ENCODE measurements at regions not wholly inside any gene's neighbourhood (a gene's known extent, or its start where the extent isn't known, plus 50 kb on each side); places are given as distances from the start of the nearest gene placed in this dataset.

GRCh38 chr14:38044710-38045109, 163.0 kb upstream of the SSTR1 start (continued):
- TF ChIP-seq ZNF425 (CRISPR knock-in tag; conservative IDR thresholded peaks at IDR 0.05), result no peak
- TF ChIP-seq SP1 (CRISPR knock-in tag; conservative IDR thresholded peaks at IDR 0.05), result no peak

GRCh38 chr14:38045461-38045860, 162.2 kb upstream of the SSTR1 start:
- Mint-ChIP-seq H3K4me1 (peaks cover 38% of the 10 kb centered on the region), H3K27me3 (ENCODE audit: low read depth) (peaks cover 2% of the 10 kb centered on the region; the same call in 1 of the 2 replicates), H3K4me3 (no peak overlapping the region), H3K27ac (no peak overlapping the region), H3K9me3 (0 out of 2 replicates have a peak, but pooled peaks cover 1% of the 10 kb centered on the region), H3K36me3 (no peaks in the 10 kb centered on the region)
- POLR2A ChIA-PET, result no interaction called here
- no peak for DNase-seq (ENCODE audit: low spot score)
- ATAC-seq, result no peak
- CTCF ChIA-PET, result no interaction called here
- TF ChIP-seq ZNF121 (CRISPR knock-in tag; IDR thresholded peaks at IDR 0.05) (no peak), CBFB (CRISPR knock-in tag; IDR thresholded peaks at IDR 0.05; ENCODE audit: low read depth) (no peak), USF2 (CRISPR knock-in tag; IDR thresholded peaks at IDR 0.05) (no peak), MAX (CRISPR knock-in tag; IDR thresholded peaks at IDR 0.05) (no peak), ATF2 (CRISPR knock-in tag; IDR thresholded peaks at IDR 0.05; ENCODE audit: borderline replicate concordance, low read depth) (no peak), ELF4 (CRISPR knock-in tag; IDR thresholded peaks at IDR 0.05; ENCODE audit: low read depth) (no peak), ZNF219 (CRISPR knock-in tag; IDR thresholded peaks at IDR 0.05; ENCODE audit: borderline replicate concordance) (no peak), ZNF317 (CRISPR knock-in tag; IDR thresholded peaks at IDR 0.05; ENCODE audit: borderline replicate concordance, low read depth) (no peak), CREB1 (CRISPR knock-in tag; IDR thresholded peaks at IDR 0.05) (no peak)

GRCh38 chr14:38046160-38046559, 161.5 kb upstream of the SSTR1 start:
- peaks cover 5% of the 10 kb centered on the region for H3K9me3 Mint-ChIP-seq
- H3K36me3 Mint-ChIP-seq, result no peaks in the 10 kb centered on the region
- DNase-seq (ENCODE audit: low spot score) (no peak), ATAC-seq (no peak)
- peaks cover 34% of the 10 kb centered on the region for H3K4me1 Mint-ChIP-seq
- peaks cover 4% of the 10 kb centered on the region; the same call in 1 of the 2 replicates for H3K27me3 Mint-ChIP-seq (ENCODE audit: low read depth)
- no peak overlapping the region for H3K27ac Mint-ChIP-seq
- ChIA-PET CTCF (no interaction called here), POLR2A (no interaction called here)
- no peak overlapping the region for H3K4me3 Mint-ChIP-seq
- TF ChIP-seq HMGXB4 (CRISPR knock-in tag; IDR thresholded peaks at IDR 0.05) (no peak), JUN (CRISPR knock-in tag; IDR thresholded peaks at IDR 0.05) (no peak), MYBL2 (CRISPR knock-in tag; IDR thresholded peaks at IDR 0.05) (no peak), NR1H2 (CRISPR knock-in tag; IDR thresholded peaks at IDR 0.05) (no peak), ZMAT4 (CRISPR knock-in tag; IDR thresholded peaks at IDR 0.05) (no peak), ESRRA (CRISPR knock-in tag; IDR thresholded peaks at IDR 0.05; ENCODE audit: borderline replicate concordance) (no peak), JAZF1 (CRISPR knock-in tag; IDR thresholded peaks at IDR 0.05) (no peak), PREB (CRISPR knock-in tag; IDR thresholded peaks at IDR 0.05; ENCODE audit: borderline replicate concordance) (no peak), HMGA2 (CRISPR knock-in tag; IDR thresholded peaks at IDR 0.05) (no peak), NFE2L1 (CRISPR knock-in tag; IDR thresholded peaks at IDR 0.05) (no peak), GRHL2 (CRISPR knock-in tag; IDR thresholded peaks at IDR 0.05; ENCODE audit: insufficient replicate concordance, severe bottlenecking) (no peak), RELA (CRISPR knock-in tag; IDR thresholded peaks at IDR 0.05; ENCODE audit: borderline replicate concordance) (no peak), ZNF423 (CRISPR knock-in tag; IDR thresholded peaks at IDR 0.05) (no peak), SOX15 (CRISPR knock-in tag; IDR thresholded peaks at IDR 0.05) (no peak), NR3C1 (CRISPR knock-in tag; conservative IDR thresholded peaks at IDR 0.05; ENCODE audit: low read depth) (no peak), NFYB (CRISPR knock-in tag; conservative IDR thresholded peaks at IDR 0.05; ENCODE audit: low read depth) (no peak)

Measured in WTC11 (cell line).